Astrocyte of the cerebellum (primary cell): ENCODE measurements at regions not wholly inside any gene's neighbourhood (a gene's known extent, or its start where the extent isn't known, plus 50 kb on each side); places are given as distances from the start of the nearest gene placed in this dataset.

Experiments used
- DNase-seq: peaks from one replicate; pipeline ENCODE4 v3.0.0-alpha.2; 2011; ENCODE audit warnings: low read depth
- H3K4me3 ChIP-seq: 2 replicates; pipeline ENCODE4 v1.5.1; 2011; ENCODE audit warnings: mild to moderate bottlenecking, low read depth, low read length, moderate library complexity
- in situ Hi-C: cut with HindIII; loops from 2 replicates; pipeline ENCODE4 v1.10.0; 2017; ENCODE audit warnings: low sequenced_read_pairs
- TF ChIP-seq, protein P1 (sequence below): IDR thresholded peaks from 2 replicates; pipeline ENCODE4 v1.5.1; 2012; ENCODE audit warnings: low read length, low read depth, moderate library complexity, mild to moderate bottlenecking; ENCODE audit errors: missing control alignments

DNA sequence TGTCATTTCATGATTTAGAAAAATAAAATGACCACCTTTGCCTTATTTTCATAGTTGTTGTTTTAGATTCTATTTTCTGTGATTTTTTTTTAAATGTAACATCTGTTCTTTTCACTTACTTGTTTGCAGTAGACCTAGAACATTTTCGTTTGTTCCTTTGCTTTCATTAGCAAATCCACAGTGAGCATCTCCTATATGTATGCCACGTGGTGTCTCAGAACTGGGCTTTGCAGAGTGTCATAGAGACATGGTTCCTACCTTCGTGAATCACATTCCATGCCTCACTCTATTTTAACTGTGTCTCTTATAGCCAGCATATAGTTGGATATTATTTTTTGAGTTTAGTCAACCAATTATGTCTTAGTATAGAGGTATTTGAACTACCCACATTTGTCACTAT, 118.2 kb downstream of the KLF13 start:
- no peak overlapping the region for H3K4me3 ChIP-seq
- TF ChIP-seq, protein P1, sequence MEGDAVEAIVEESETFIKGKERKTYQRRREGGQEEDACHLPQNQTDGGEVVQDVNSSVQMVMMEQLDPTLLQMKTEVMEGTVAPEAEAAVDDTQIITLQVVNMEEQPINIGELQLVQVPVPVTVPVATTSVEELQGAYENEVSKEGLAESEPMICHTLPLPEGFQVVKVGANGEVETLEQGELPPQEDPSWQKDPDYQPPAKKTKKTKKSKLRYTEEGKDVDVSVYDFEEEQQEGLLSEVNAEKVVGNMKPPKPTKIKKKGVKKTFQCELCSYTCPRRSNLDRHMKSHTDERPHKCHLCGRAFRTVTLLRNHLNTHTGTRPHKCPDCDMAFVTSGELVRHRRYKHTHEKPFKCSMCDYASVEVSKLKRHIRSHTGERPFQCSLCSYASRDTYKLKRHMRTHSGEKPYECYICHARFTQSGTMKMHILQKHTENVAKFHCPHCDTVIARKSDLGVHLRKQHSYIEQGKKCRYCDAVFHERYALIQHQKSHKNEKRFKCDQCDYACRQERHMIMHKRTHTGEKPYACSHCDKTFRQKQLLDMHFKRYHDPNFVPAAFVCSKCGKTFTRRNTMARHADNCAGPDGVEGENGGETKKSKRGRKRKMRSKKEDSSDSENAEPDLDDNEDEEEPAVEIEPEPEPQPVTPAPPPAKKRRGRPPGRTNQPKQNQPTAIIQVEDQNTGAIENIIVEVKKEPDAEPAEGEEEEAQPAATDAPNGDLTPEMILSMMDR, result no peak
- DNase-seq, result no peak
- in situ Hi-C loops, result no loop called here

DNA sequence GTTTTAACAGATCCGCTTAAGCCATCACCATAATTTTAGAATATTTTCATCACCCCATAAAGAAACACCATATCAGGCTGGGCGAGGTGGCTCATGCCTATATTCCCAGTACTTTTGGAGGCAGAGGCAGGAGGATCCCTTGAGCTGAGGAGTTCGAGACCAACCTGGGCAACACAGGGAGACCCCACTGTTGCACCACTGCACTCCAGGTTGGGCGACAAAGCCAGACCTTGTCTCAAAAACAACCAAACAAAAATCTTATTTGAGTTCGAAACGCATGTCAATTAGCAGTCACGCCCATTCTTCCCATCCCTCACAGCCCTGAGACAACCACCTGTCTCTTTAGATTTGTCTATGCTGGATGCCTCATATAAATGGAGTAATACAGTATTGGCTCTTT, 119.9 kb downstream of the KLF13 start:
- H3K4me3 ChIP-seq, result no peak overlapping the region
- TF ChIP-seq, protein P1, result no peak
- no peak for DNase-seq
- in situ Hi-C loops, result no loop called here

DNA sequence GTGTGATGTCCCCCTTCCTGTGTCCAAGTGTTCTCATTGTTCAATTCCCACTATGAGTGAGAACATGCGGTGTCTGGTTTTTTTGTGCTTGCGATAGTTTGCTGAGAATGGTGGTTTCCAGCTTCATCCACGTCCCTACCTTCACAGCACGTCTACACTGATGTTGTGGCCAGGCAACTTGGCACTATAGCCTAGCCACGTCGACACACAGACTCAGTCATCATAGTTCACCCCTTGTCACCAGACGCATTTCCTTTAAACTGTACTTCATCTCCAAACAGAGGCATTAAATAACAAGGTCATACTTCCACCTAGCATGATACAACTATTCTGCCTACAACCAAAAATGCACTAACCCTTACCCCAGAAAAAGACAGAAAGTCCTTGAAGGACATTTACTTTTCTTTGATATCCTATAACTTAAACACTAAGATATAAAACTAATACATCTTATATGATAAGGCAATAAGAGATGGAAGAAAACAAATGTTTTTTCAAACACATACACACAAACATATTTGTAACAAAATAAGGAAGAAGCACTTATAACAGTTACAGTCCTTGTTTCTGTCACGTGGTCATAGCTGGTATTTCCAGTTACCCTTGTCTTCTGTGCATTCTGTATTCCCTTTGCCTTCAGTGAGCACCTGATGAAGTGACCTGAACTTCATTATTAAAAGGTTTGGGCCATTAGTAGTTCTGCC, 121.4 kb downstream of the KLF13 start:
- TF ChIP-seq, protein P1, result no peak
- no peak for DNase-seq
- in situ Hi-C loops, result no loop called here
- no peak overlapping the region for H3K4me3 ChIP-seq

DNA sequence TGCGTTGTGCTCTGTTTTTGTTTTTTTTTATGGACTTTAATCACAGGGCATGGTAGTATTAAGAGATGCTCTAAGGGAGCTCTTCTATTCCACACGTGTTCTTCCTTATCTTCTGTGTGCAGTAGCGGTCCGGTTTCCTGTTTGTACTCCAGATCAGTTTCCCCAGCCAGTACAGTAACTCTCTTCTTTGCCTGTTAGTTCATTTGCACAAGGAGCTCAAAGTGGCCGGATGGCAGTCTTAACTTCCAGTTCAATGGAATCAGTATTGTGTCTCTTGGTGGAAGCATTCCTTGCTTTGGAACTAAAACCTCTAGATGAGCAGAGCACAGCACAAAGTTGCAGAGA, 122.0 kb downstream of the KLF13 start:
- H3K4me3 ChIP-seq, result no peak overlapping the region
- TF ChIP-seq, protein P1, result no peak
- in situ Hi-C loops, result no loop called here
- no peak for DNase-seq

DNA sequence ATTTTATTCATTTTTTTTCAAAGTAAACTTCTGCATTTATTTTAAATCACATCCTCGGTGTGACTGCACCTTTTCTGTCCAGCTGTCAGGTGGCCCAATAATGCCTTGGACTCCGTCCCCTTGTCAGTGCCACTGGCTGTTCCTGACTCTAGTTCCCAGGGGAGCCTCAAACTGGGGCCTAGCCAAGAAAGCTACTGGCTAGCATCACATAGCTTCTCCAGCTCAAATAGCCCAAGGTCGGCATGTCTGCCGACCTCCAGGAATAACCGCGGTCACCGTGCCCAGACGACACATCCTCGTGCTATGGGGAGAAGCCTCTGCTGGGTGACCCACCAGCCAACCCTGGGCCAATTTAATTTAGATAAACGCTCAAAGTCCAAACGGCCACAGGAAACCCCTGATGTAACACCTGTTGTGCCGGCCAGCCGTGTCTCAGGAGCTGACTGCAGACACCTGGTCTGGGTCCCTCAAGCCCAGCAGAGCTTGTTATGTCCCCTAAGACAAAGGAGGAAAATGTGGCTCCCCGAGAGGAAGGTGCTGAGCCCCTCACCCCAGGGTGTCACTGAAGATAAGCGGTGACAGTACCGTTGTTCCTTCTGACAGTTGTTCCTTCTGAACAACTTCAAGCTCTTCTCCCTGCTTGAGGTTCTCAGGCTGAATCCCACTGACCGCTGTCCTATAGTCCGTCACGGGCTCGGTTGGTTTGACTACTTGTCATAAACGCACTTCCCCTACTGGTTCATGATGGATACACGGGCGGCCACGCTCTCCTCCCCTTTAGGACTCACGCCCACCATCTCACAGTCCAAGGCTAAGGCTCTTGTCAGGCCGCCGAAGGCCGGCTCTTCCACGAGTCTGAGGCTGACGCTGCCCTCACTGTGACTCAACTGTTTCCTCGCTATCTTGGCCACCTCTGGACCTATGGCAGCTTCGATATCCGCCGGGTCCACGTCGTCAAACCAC, 126.2 kb downstream of the KLF13 start:
- DNase-seq, result no peak
- TF ChIP-seq, protein P1, result no peak
- in situ Hi-C loops, result no loop called here
- no peak overlapping the region for H3K4me3 ChIP-seq

DNA sequence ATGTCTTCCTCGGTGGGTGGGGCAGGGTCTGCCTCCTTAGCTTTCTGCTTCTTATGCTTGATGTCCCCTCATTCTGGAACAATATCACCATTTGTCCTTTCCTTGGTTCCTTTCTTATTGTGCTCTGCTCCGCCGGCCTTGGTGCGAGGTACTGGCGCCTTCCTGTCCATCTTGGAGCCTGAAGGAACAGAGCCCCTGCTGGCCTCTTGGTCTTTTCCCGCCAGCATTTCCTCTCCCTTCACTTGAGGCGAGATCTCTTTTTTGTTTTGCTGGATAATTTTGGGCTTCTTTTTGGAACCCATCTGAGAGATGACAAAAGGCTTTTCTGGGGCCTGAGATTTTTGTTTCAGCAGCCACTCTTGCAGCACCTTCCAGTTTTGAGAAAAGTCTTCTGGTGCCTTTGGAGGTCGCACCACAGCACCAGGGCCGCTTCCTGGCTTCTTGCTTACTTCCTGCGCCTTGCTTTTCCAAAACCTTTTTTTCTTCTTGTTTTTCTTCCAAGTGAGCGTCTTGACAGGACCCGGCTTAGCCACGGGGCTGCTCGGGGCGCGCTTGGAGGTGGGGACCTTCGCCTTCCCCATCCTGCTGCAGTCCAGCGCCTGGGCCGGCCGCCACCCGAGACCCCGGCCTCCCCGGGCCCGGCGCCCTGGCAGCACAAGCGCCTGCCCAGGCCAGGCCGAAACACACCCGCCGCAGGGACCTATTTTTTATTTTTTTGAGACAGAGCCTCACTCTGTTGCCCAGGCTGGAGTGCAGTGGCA, 127.1 kb downstream of the KLF13 start:
- in situ Hi-C loops, result no loop called here

More for the DNA sequence above, 127.1 kb downstream of the KLF13 start:
- TF ChIP-seq, protein P1, result no peak
- no peak overlapping the region for H3K4me3 ChIP-seq
- no peak for DNase-seq
